BE2C (cell line): ENCODE measurements at regions not wholly inside any gene's neighbourhood (a gene's known extent, or its start where the extent isn't known, plus 50 kb on each side); places are given as distances from the start of the nearest gene placed in this dataset.

Experiments
- DNase-seq: peaks from one replicate; pipeline ENCODE4 v3.0.0-alpha.2; 2020
- H3K27me3 ChIP-seq: fragments of 250-450 bp; sonication (Bioruptor Pico); 2 replicates; pipeline ENCODE4 v1.5.1; 2020; ENCODE audit warnings: mild to moderate bottlenecking
- H3K36me3 ChIP-seq: fragments of 250-450 bp; sonication (Bioruptor Pico); 2 replicates; pipeline ENCODE4 v1.5.1; 2020; ENCODE audit warnings: mild to moderate bottlenecking
- H3K4me1 ChIP-seq: fragments of 250-450 bp; sonication (Bioruptor Pico); 2 replicates; pipeline ENCODE4 v1.5.1; 2020
- H3K4me3 ChIP-seq: 2 replicates; pipeline ENCODE4 v1.5.1; 2011; ENCODE audit warnings: low read depth, low read length
- H3K9me3 ChIP-seq: fragments of 250-450 bp; sonication (Bioruptor Pico); 2 replicates; pipeline ENCODE4 v1.5.1; 2020
- CTCF ChIP-seq: IDR thresholded peaks from 2 replicates; pipeline ENCODE4 v1.5.1; 2012; ENCODE audit warnings: mild to moderate bottlenecking, low read depth, low read length

GRCh38 chr2:134177351-134177931, 76.4 kb upstream of the MGAT5 start:
- no peaks in the 10 kb centered on the region for H3K4me1 ChIP-seq
- H3K27me3 ChIP-seq, result no peaks in the 10 kb centered on the region
- no peaks in the 10 kb centered on the region for H3K36me3 ChIP-seq
- no peak overlapping the region for H3K4me3 ChIP-seq
- DNase-seq, result no peak
- no peak for TF ChIP-seq CTCF
- no peaks in the 10 kb centered on the region for H3K9me3 ChIP-seq

GRCh38 chr2:134178138-134178877, 75.6 kb upstream of the MGAT5 start:
- H3K36me3 ChIP-seq, result no peaks in the 10 kb centered on the region
- H3K9me3 ChIP-seq, result no peaks in the 10 kb centered on the region
- no peak for DNase-seq
- no peak for TF ChIP-seq CTCF
- no peak overlapping the region for H3K4me3 ChIP-seq
- no peaks in the 10 kb centered on the region for H3K4me1 ChIP-seq
- H3K27me3 ChIP-seq, result no peaks in the 10 kb centered on the region

GRCh38 chr2:134181219-134181618, 72.7 kb upstream of the MGAT5 start:
- Histone ChIP-seq H3K4me1 (no peaks in the 10 kb centered on the region), H3K4me3 (no peak overlapping the region), H3K27me3 (no peaks in the 10 kb centered on the region), H3K36me3 (no peaks in the 10 kb centered on the region), H3K9me3 (no peaks in the 10 kb centered on the region)
- no peak for DNase-seq
- no peak for TF ChIP-seq CTCF

- Histone ChIP-seq H3K36me3 (no peaks in the 10 kb centered on the region), H3K27me3 (no peaks in the 10 kb centered on the region), H3K4me3 (no peak overlapping the region), H3K9me3 (no peaks in the 10 kb centered on the region), H3K4me1 (no peaks in the 10 kb centered on the region)
- no peak for TF ChIP-seq CTCF
- DNase-seq, result no peak
Observed at GRCh38 chr2:134183679-134184078, 70.2 kb upstream of the MGAT5 start.

- no peak overlapping the region for H3K4me3 ChIP-seq
- no peak for DNase-seq
- H3K36me3 ChIP-seq, result no peaks in the 10 kb centered on the region
- no peaks in the 10 kb centered on the region for H3K4me1 ChIP-seq
- no peaks in the 10 kb centered on the region for H3K9me3 ChIP-seq
- no peak for TF ChIP-seq CTCF
- no peaks in the 10 kb centered on the region for H3K27me3 ChIP-seq
Observed at GRCh38 chr2:134185639-134186038, 68.2 kb upstream of the MGAT5 start.

GRCh38 chr2:134189009-134189720, 64.7 kb upstream of the MGAT5 start:
- TF ChIP-seq CTCF, result no peak
- no peaks in the 10 kb centered on the region for H3K27me3 ChIP-seq
- no peaks in the 10 kb centered on the region for H3K9me3 ChIP-seq
- H3K4me1 ChIP-seq, result no peaks in the 10 kb centered on the region
- H3K4me3 ChIP-seq, result no peak overlapping the region
- no peak for DNase-seq
- H3K36me3 ChIP-seq, result no peaks in the 10 kb centered on the region
